ENCODE measurements at regions not wholly inside any gene's neighbourhood (a gene's known extent, or its start where the extent isn't known, plus 50 kb on each side); places are given as distances from the start of the nearest gene placed in this dataset.

DNA sequence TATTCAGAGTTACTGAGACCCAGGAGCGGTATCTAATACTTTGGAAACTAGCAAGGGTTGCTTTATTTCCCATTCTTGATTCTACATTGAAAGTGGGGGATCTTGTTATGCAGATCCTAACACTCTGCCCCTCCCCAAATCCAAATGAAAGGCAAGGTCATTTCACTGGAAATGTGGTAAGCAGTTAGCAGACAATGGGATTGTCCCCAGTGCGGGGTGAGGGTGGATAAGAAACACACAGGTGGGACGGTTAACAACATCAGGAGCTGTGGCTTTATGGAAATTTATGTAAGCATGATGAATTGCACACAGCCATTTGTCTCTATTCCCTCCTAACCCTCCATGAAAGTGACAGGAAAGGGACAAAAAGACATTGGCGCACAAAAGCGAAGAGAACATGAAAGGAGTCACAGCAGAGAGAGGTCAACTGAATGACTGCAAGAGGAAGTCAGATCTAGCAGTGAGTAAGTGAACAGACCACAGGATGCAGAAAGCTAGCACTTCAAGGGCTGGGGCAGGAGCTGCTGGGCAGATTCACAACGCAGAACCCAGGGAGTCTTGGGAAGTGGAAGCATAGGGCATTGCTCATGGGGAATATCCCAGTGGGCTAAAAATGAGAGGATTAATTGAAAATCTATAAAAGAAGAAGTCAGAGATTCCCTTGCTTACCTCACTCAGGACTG, 184.4 kb downstream of the HSD17B3 start:
- H3K9me3 ChIP-seq = peaks cover 0 to 14% (median 0%) of the 10 kb centered on the region in 3 donors
- WGBS, 2 donors (ENCODE audit: low coverage in 1 of 2) = 75 to 86% methylated on average over 4 to 6 of the region's 6 CpGs
- H3K36me3 ChIP-seq = no peaks in the 10 kb centered on the region
- H3K27ac ChIP-seq = no peak overlapping the region
- no peak for ATAC-seq
- peaks cover 0 to 21% (median 3%) of the 10 kb centered on the region in 3 donors for H3K4me1 ChIP-seq
- no peaks in the 10 kb centered on the region for H3K27me3 ChIP-seq
- TF ChIP-seq POLR2A (IDR thresholded peaks at IDR 0.05) = no peak
- TF ChIP-seq EP300 (IDR thresholded peaks at IDR 0.05) = no peak
- no peak for TF ChIP-seq POLR2AphosphoS5 (IDR thresholded peaks at IDR 0.05)
- TF ChIP-seq, protein P1, sequence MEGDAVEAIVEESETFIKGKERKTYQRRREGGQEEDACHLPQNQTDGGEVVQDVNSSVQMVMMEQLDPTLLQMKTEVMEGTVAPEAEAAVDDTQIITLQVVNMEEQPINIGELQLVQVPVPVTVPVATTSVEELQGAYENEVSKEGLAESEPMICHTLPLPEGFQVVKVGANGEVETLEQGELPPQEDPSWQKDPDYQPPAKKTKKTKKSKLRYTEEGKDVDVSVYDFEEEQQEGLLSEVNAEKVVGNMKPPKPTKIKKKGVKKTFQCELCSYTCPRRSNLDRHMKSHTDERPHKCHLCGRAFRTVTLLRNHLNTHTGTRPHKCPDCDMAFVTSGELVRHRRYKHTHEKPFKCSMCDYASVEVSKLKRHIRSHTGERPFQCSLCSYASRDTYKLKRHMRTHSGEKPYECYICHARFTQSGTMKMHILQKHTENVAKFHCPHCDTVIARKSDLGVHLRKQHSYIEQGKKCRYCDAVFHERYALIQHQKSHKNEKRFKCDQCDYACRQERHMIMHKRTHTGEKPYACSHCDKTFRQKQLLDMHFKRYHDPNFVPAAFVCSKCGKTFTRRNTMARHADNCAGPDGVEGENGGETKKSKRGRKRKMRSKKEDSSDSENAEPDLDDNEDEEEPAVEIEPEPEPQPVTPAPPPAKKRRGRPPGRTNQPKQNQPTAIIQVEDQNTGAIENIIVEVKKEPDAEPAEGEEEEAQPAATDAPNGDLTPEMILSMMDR (IDR thresholded peaks at IDR 0.05) = no peak
- no peak overlapping the region for H3K4me3 ChIP-seq

DNA sequence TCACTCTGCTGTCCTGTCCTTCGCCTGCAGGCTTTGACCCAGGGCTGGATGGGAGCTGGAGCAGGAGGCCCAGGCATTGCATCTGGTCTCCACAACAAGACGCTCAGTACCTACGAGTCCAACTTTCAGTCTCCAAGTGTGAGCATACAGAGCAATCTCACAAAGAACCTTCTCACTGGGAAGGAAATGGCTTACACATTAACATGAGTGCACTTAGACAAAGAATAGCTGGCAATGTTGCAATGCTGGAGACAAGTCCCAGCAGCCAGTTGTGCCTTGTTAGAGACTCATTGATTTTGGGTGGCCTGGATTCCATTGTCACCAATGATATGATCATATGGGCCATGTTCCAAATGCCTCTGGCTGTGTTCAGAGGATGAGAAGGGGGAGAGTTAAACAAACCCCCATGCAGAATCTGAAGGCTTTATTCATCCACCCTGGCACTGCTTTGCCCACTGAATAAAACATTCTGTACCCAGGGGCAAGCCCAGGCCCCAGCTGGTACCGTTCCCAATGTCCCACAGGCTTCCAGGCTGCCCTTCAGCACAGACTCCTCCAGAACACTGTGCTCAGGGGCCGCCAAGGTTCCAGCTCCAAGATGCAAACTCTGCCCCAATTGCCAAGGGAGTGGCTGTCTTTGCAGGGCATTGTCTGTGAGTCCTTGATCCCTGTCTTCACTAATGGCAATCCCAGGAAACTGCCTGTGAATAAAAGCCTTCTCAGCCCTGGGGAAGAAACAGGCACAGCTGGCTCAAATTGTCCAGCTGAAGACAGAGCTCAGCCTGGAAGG, 185.5 kb downstream of the HSD17B3 start:
- peaks cover 0 to 14% (median 0%) of the 10 kb centered on the region in 3 donors for H3K9me3 ChIP-seq
- 40 to 83% methylated on average over 1 of the region's 5 CpGs for WGBS, 2 donors (ENCODE audit: low coverage in 1 of 2)
- H3K27ac ChIP-seq = peak overlapping the region in 3 of 4 donors; percentile 28 to 38 (median 29)
- H3K36me3 ChIP-seq = no peaks in the 10 kb centered on the region
- H3K27me3 ChIP-seq = no peaks in the 10 kb centered on the region
- ATAC-seq = peak; percentile 77
- H3K4me3 ChIP-seq = no peak overlapping the region
- no peak for TF ChIP-seq EP300 (IDR thresholded peaks at IDR 0.05)
- peak; percentile 62 for TF ChIP-seq POLR2AphosphoS5 (IDR thresholded peaks at IDR 0.05)
- peaks cover 0 to 14% (median 3%) of the 10 kb centered on the region in 3 donors for H3K4me1 ChIP-seq

DNA sequence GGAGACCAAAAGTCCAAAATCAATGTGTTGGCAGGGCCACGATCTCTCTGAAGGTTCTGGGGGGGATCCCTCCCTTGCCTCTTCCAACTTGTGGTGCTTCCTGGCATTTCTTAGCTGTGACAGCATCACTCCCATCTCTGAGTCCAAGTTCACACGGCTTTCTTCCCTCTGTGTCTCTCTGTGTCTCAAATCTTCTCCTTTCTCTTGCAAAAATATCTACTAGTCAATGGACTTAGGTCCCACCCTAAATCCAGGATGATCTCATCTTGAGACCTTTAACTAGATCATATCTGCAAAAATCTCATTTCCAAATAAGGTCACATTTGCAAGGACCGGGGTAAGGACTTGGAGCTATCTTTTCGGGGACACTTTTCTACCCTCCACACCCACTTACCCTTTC, 186.1 kb downstream of the HSD17B3 start:
- ATAC-seq = no peak
- Histone ChIP-seq H3K4me1 (peaks cover 0 to 14% (median 3%) of the 10 kb centered on the region in 3 donors), H3K4me3 (no peak overlapping the region), H3K27me3 (no peaks in the 10 kb centered on the region), H3K27ac (peak overlapping the region in 2 of 4 donors; percentile 28 to 29), H3K9me3 (peaks cover 0 to 14% (median 0%) of the 10 kb centered on the region in 3 donors), H3K36me3 (no peaks in the 10 kb centered on the region)
- TF ChIP-seq, protein P1 (IDR thresholded peaks at IDR 0.05) = no peak
- no peak for TF ChIP-seq EP300 (IDR thresholded peaks at IDR 0.05)
- no peak for TF ChIP-seq POLR2AphosphoS5 (IDR thresholded peaks at IDR 0.05)
- no peak for TF ChIP-seq POLR2A (IDR thresholded peaks at IDR 0.05)
- 81 to 83% methylated on average over 2 to 4 of the region's 4 CpGs for WGBS, 2 donors (ENCODE audit: low coverage in 1 of 2)

DNA sequence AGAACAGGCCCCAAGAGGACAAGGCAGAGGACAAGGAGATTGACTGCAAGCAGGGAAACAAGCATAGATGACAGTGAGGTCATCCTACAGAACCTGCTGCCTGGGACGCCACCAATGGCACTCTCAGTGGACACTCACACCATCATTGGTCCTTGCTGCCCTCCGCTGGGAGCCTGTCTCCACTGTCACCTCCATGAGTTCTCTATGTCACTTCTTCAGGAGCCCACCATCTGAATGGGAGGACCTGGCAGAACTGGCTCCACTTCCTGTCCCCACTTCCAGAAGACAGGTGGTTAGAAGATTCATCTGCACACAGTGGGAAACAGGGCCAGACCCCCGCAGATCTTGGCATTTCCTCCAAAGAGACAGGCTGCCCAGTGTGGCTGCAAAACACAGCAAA, 188.9 kb downstream of the HSD17B3 start:
- no peak for ATAC-seq
- no peaks in the 10 kb centered on the region for H3K27me3 ChIP-seq
- H3K27ac ChIP-seq = no peak overlapping the region
- H3K36me3 ChIP-seq = no peaks in the 10 kb centered on the region
- H3K4me3 ChIP-seq = no peak overlapping the region
- WGBS, 2 donors (ENCODE audit: low coverage in 1 of 2) = 83 to 100% methylated on average over 1 to 2 of the region's 3 CpGs
- H3K4me1 ChIP-seq = peaks cover 0 to 28% (median 3%) of the 10 kb centered on the region in 3 donors
- H3K9me3 ChIP-seq = no peaks in the 10 kb centered on the region
- TF ChIP-seq, protein P1 (IDR thresholded peaks at IDR 0.05) = no peak
- TF ChIP-seq POLR2A (IDR thresholded peaks at IDR 0.05) (no peak), EP300 (IDR thresholded peaks at IDR 0.05) (no peak), POLR2AphosphoS5 (IDR thresholded peaks at IDR 0.05) (no peak)

DNA sequence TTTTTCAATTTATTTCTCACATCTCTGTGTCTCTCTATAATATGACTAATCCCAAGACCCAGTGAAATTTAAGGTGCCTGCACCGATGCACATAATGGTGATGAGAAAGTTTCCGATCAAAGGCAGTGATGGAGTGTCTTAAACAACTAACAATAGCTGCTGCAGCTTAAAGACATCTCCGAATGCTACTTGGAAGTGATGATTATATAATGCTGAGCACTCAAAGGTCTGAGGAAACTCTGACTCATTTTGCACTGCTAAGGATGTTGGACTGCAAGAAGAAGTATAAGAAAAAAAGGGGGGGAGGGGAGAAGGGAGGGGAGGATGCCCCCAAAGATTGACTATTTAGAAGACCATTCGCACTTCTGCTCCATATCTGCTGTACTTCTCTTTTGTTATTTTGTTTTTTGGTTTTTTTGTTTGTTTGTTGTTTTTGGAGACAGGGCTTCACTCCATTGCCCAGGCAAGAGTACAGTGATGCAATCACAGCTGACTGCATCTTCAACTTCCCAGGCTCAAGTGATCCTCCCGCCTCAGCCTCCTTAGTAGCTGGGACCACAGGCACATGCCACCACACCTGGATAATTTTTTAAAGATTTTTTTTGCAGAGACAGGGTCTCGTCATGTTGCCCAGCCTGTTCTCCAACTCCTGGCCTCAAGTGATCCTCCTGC, 192.2 kb downstream of the HSD17B3 start:
- H3K4me1 ChIP-seq = peaks cover 0 to 14% (median 0%) of the 10 kb centered on the region in 3 donors
- TF ChIP-seq POLR2A (IDR thresholded peaks at IDR 0.05) (no peak), EP300 (IDR thresholded peaks at IDR 0.05) (no peak), POLR2AphosphoS5 (IDR thresholded peaks at IDR 0.05) (no peak)
- TF ChIP-seq, protein P1 (IDR thresholded peaks at IDR 0.05) = no peak
- no peak overlapping the region for H3K4me3 ChIP-seq
- no peak overlapping the region for H3K27ac ChIP-seq
- ATAC-seq = no peak
- no peaks in the 10 kb centered on the region for H3K36me3 ChIP-seq
- no peaks in the 10 kb centered on the region for H3K27me3 ChIP-seq
- peaks cover 0 to 13% (median 0%) of the 10 kb centered on the region in 3 donors for H3K9me3 ChIP-seq
- WGBS, 2 donors (ENCODE audit: low coverage in 1 of 2) = 33 to 48% methylated on average over 5 of the region's 6 CpGs
